Suprapubic skin (tissue), 4 donors: ENCODE measurements at regions not wholly inside any gene's neighbourhood (a gene's known extent, or its start where the extent isn't known, plus 50 kb on each side); places are given as distances from the start of the nearest gene placed in this dataset.
"Not testable (repeated sequence)": the region's sequence is repeated elsewhere in the genome, so short reads cannot be mapped to it uniquely, and the experiment has no call there.

Source experiments
- CTCF ChIP-seq, 2 donors: fragments of 200-600 bp in 1 of 2; fragments of 450-650 bp in 1 of 2; sonication (generic) in 1 of 2; IDR thresholded peaks; one replicate each; pipeline ENCODE4 v1.5.1; 2016 to 2019; ENCODE audit warnings: antibody characterized with exemption in 2 of 2, mild to moderate bottlenecking in 1 of 2, moderate library complexity in 1 of 2
- EP300 ChIP-seq: sonication (generic); formaldehyde crosslinking; IDR thresholded peaks from one replicate; pipeline ENCODE4 v1.6.1; 2017; ENCODE audit warnings: antibody characterized with exemption
- POLR2A ChIP-seq, 2 donors: fragments of 450-650 bp; IDR thresholded peaks; one replicate each; pipeline ENCODE4 v1.6.1; 2017; ENCODE audit warnings: antibody characterized with exemption in 2 of 2, mild to moderate bottlenecking in 2 of 2, moderate library complexity in 2 of 2
- POLR2AphosphoS5 ChIP-seq, 3 donors: sonication (generic); formaldehyde crosslinking; IDR thresholded peaks; one replicate each; pipeline ENCODE4 v1.6.1; 2017; ENCODE audit warnings: antibody characterized with exemption in 3 of 3

- TF ChIP-seq POLR2A (IDR thresholded peaks at IDR 0.05); CTCF (IDR thresholded peaks at IDR 0.05); POLR2AphosphoS5 (IDR thresholded peaks at IDR 0.05); EP300: not testable (repeated sequence)
Observed at GRCh38 chr6:168842632-168843212, 401.7 kb downstream of the SMOC2 start.
